ENCODE measurements at regions not wholly inside any gene's neighbourhood (a gene's known extent, or its start where the extent isn't known, plus 50 kb on each side); places are given as distances from the start of the nearest gene placed in this dataset.
"Not testable (repeated sequence)": the region's sequence is repeated elsewhere in the genome, so short reads cannot be mapped to it uniquely, and the experiment has no call there.

GRCh38 chr12:90244232-90244631, 535.6 kb upstream of the ATP2B1 start:
- no peak for DNase-seq

- DNase-seq: no peak
These were observed 534.6 kb upstream of the ATP2B1 start for GRCh38 chr12:90243211-90243610.

- no peak for DNase-seq
These were observed 531.2 kb upstream of the ATP2B1 start for GRCh38 chr12:90239732-90240260.

GRCh38 chr12:90238663-90239271, 530.1 kb upstream of the ATP2B1 start:
- DNase-seq: no peak

GRCh38 chr12:90237841-90238240, 529.2 kb upstream of the ATP2B1 start:
- DNase-seq: no peak

GRCh38 chr12:90235642-90236041, 527.0 kb upstream of the ATP2B1 start:
- DNase-seq: no peak

GRCh38 chr12:90234472-90234871, 525.8 kb upstream of the ATP2B1 start:
- no peak for DNase-seq

- DNase-seq: no peak
These were observed 524.8 kb upstream of the ATP2B1 start for GRCh38 chr12:90233168-90234100.

GRCh38 chr12:90229407-90230170, 521.0 kb upstream of the ATP2B1 start:
- no peak for DNase-seq

GRCh38 chr12:90226211-90226610, 517.6 kb upstream of the ATP2B1 start:
- DNase-seq: no peak

GRCh38 chr12:90216815-90217214, 508.2 kb upstream of the ATP2B1 start:
- DNase-seq: no peak

- DNase-seq: no peak
These were observed 507.4 kb upstream of the ATP2B1 start for GRCh38 chr12:90216020-90216552.

- no peak for DNase-seq
These were observed 502.4 kb upstream of the ATP2B1 start for GRCh38 chr12:90211017-90211416.

GRCh38 chr12:90209029-90209428, 500.4 kb upstream of the ATP2B1 start:
- no peak for DNase-seq

GRCh38 chr12:90208379-90208778, 499.7 kb upstream of the ATP2B1 start:
- not testable (repeated sequence) for DNase-seq

- no peak for DNase-seq
These were observed 499.2 kb upstream of the ATP2B1 start for GRCh38 chr12:90207799-90208198.

GRCh38 chr12:90205165-90205564, 496.5 kb upstream of the ATP2B1 start:
- DNase-seq: no peak

- no peak for DNase-seq
These were observed 494.9 kb upstream of the ATP2B1 start for GRCh38 chr12:90203556-90203955.

GRCh38 chr12:90199006-90199405, 490.4 kb upstream of the ATP2B1 start:
- DNase-seq: no peak

- no peak for DNase-seq
These were observed 484.9 kb upstream of the ATP2B1 start for GRCh38 chr12:90193500-90193899.

GRCh38 chr12:90188857-90189256, 480.2 kb upstream of the ATP2B1 start:
- DNase-seq: no peak

- DNase-seq: no peak
These were observed 474.6 kb upstream of the ATP2B1 start for GRCh38 chr12:90183201-90183600.

- DNase-seq: no peak
These were observed 472.6 kb upstream of the ATP2B1 start for GRCh38 chr12:90181216-90181615.

All from SIG-M5 (cell line).